ENCODE measurements at regions not wholly inside any gene's neighbourhood (a gene's known extent, or its start where the extent isn't known, plus 50 kb on each side); places are given as distances from the start of the nearest gene placed in this dataset.

- TF ChIP-seq CTCF (IDR thresholded peaks at IDR 0.05; ENCODE audit: low read depth, low read length, missing input control) (no peak), SP1 (IDR thresholded peaks at IDR 0.05) (no peak), RAD21 (IDR thresholded peaks at IDR 0.05) (no peak), TAF1 (conservative IDR thresholded peaks at IDR 0.05) (no peak), RXRA (IDR thresholded peaks at IDR 0.05) (no peak), ATF3 (IDR thresholded peaks at IDR 0.05) (no peak), GABPA (IDR thresholded peaks at IDR 0.05 in 1 of 2, conservative IDR thresholded peaks at IDR 0.05 in 1 of 2) (no peak), YY1 (IDR thresholded peaks at IDR 0.05) (no peak), JUND (IDR thresholded peaks at IDR 0.05) (no peak), EGR1 (IDR thresholded peaks at IDR 0.05; ENCODE audit: low read depth in 2 of 2) (no peak)
- TF ChIP-seq, protein P1, sequence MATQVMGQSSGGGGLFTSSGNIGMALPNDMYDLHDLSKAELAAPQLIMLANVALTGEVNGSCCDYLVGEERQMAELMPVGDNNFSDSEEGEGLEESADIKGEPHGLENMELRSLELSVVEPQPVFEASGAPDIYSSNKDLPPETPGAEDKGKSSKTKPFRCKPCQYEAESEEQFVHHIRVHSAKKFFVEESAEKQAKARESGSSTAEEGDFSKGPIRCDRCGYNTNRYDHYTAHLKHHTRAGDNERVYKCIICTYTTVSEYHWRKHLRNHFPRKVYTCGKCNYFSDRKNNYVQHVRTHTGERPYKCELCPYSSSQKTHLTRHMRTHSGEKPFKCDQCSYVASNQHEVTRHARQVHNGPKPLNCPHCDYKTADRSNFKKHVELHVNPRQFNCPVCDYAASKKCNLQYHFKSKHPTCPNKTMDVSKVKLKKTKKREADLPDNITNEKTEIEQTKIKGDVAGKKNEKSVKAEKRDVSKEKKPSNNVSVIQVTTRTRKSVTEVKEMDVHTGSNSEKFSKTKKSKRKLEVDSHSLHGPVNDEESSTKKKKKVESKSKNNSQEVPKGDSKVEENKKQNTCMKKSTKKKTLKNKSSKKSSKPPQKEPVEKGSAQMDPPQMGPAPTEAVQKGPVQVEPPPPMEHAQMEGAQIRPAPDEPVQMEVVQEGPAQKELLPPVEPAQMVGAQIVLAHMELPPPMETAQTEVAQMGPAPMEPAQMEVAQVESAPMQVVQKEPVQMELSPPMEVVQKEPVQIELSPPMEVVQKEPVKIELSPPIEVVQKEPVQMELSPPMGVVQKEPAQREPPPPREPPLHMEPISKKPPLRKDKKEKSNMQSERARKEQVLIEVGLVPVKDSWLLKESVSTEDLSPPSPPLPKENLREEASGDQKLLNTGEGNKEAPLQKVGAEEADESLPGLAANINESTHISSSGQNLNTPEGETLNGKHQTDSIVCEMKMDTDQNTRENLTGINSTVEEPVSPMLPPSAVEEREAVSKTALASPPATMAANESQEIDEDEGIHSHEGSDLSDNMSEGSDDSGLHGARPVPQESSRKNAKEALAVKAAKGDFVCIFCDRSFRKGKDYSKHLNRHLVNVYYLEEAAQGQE (IDR thresholded peaks at IDR 0.05), result no peak
- TF ChIP-seq, protein P2, sequence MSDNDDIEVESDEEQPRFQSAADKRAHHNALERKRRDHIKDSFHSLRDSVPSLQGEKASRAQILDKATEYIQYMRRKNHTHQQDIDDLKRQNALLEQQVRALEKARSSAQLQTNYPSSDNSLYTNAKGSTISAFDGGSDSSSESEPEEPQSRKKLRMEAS (IDR thresholded peaks at IDR 0.05), result no peak
These were observed 154.4 kb downstream of the ASB1 start for GRCh38 chr2:238581126-238581525.
